DOHH2 (cell line): ENCODE measurements at regions not wholly inside any gene's neighbourhood (a gene's known extent, or its start where the extent isn't known, plus 50 kb on each side); places are given as distances from the start of the nearest gene placed in this dataset.

ENCODE experiments used
- H3F3A ChIP-seq: fragments of 200-600 bp; sonication (generic), shearing (Covaris generic); 2 replicates; pipeline ENCODE4 v1.6.0; 2016; ENCODE audit warnings: antibody characterized with exemption, mild to moderate bottlenecking; ENCODE audit not compliant: control insufficient read depth, insufficient read depth
- H3K27ac ChIP-seq: fragments of 200-600 bp; sonication (generic); 2 replicates; pipeline ENCODE4 v1.5.1; 2014; ENCODE audit warnings: low read depth, mild to moderate bottlenecking, low read length, moderate library complexity
- H3K27me3 ChIP-seq: fragments of 200-600 bp; sonication (generic); 2 replicates; pipeline ENCODE4 v1.6.1; 2014; ENCODE audit warnings: mild to moderate bottlenecking, low read length, mixed read lengths; ENCODE audit not compliant: control insufficient read depth
- H3K36me3 ChIP-seq: fragments of 200-600 bp; sonication (generic); 2 replicates; pipeline ENCODE4 v1.6.1; 2014; ENCODE audit warnings: mild to moderate bottlenecking, low read length, moderate library complexity, mixed read lengths; ENCODE audit not compliant: control insufficient read depth
- H3K4me1 ChIP-seq: fragments of 200-600 bp; sonication (generic); 2 replicates; pipeline ENCODE4 v1.6.1; 2014; ENCODE audit warnings: mild to moderate bottlenecking, low read length, mixed read lengths; ENCODE audit not compliant: control insufficient read depth
- H3K4me2 ChIP-seq: fragments of 200-600 bp; sonication (generic); 2 replicates; pipeline ENCODE4 v1.6.0; 2014; ENCODE audit warnings: mild to moderate bottlenecking, low read length, moderate library complexity
- H3K4me3 ChIP-seq: fragments of 200-600 bp; sonication (generic); 2 replicates; pipeline ENCODE4 v1.5.1; 2014; ENCODE audit warnings: mild to moderate bottlenecking, low read length, mixed read lengths
- H3K79me2 ChIP-seq: fragments of 200-600 bp; sonication (generic); 2 replicates; pipeline ENCODE4 v1.6.1; 2014; ENCODE audit warnings: mild to moderate bottlenecking, low read length, mixed read lengths; ENCODE audit not compliant: control insufficient read depth
- H3K9me2 ChIP-seq: fragments of 200-600 bp; sonication (generic); replicated peaks from 2 replicates; pipeline ENCODE4 v1.6.1; 2014; ENCODE audit warnings: mild to moderate bottlenecking, low read length, mixed read lengths; ENCODE audit not compliant: control insufficient read depth
- H3K9me3 ChIP-seq: fragments of 200-600 bp; sonication (generic); 2 replicates; pipeline ENCODE4 v1.6.1; 2014; ENCODE audit warnings: antibody characterized with exemption, low read length, mixed read lengths; ENCODE audit not compliant: control insufficient read depth, insufficient read depth
- H4K20me1 ChIP-seq: fragments of 200-600 bp; sonication (generic); 2 replicates; pipeline ENCODE4 v1.6.0; 2014; ENCODE audit warnings: low read depth, mild to moderate bottlenecking, antibody characterized with exemption, low read length, moderate library complexity; ENCODE audit not compliant: control insufficient read depth, insufficient read depth
- CTCF ChIP-seq: fragments of 200-600 bp; sonication (generic); IDR thresholded peaks from one replicate; pipeline ENCODE4 v1.5.1; 2014; ENCODE audit warnings: antibody characterized with exemption, mild to moderate bottlenecking, low read depth, low read length; ENCODE audit not compliant: poor library complexity, severe bottlenecking
- EZH2phosphoT487 ChIP-seq: fragments of 200-600 bp; sonication (generic); IDR thresholded peaks from 2 replicates; pipeline ENCODE4 v1.6.1; 2017; ENCODE audit warnings: borderline replicate concordance, mild to moderate bottlenecking, antibody characterized with exemption, low read length, moderate library complexity, mixed read lengths

GRCh38 chr15:66860844-66861243 lies 158.8 kb downstream of the SMAD6 start:
- Histone ChIP-seq H3K4me3 (no peak overlapping the region), H3F3A (no peaks in the 10 kb centered on the region), H3K4me1 (peaks cover 38% of the 10 kb centered on the region), H3K36me3 (no peaks in the 10 kb centered on the region), H3K27me3 (peaks cover 3% of the 10 kb centered on the region; the same call in 1 of the 2 replicates), H3K9me3 (no peaks in the 10 kb centered on the region), H3K4me2 (no peak overlapping the region), H3K27ac (no peak overlapping the region), H3K79me2 (no peaks in the 10 kb centered on the region), H4K20me1 (no peaks in the 10 kb centered on the region), H3K9me2 (no peaks in the 10 kb centered on the region)
- TF ChIP-seq EZH2phosphoT487 = no peak
- no peak for TF ChIP-seq CTCF

GRCh38 chr15:66862111-66862939 lies 160.3 kb downstream of the SMAD6 start:
- H3K4me1 ChIP-seq = peaks cover 52% of the 10 kb centered on the region
- no peak overlapping the region for H3K27ac ChIP-seq
- TF ChIP-seq CTCF = no peak
- TF ChIP-seq EZH2phosphoT487 = no peak
- H3K4me2 ChIP-seq = no peak overlapping the region
- H3K9me2 ChIP-seq = no peaks in the 10 kb centered on the region
- no peaks in the 10 kb centered on the region for H3K79me2 ChIP-seq
- no peaks in the 10 kb centered on the region for H3K9me3 ChIP-seq
- no peaks in the 10 kb centered on the region for H3K27me3 ChIP-seq
- no peaks in the 10 kb centered on the region for H3K36me3 ChIP-seq
- H4K20me1 ChIP-seq = no peaks in the 10 kb centered on the region
- H3K4me3 ChIP-seq = no peak overlapping the region
- H3F3A ChIP-seq = peaks cover 5% of the 10 kb centered on the region; the same call in 1 of the 2 replicates

- TF ChIP-seq CTCF (peak; percentile 97), EZH2phosphoT487 (no peak)
- H3K79me2 ChIP-seq = no peaks in the 10 kb centered on the region
- no peaks in the 10 kb centered on the region for H3K9me3 ChIP-seq
- H4K20me1 ChIP-seq = no peaks in the 10 kb centered on the region
- H3K4me1 ChIP-seq = peaks cover 55% of the 10 kb centered on the region
- no peaks in the 10 kb centered on the region for H3K27me3 ChIP-seq
- no peak overlapping the region for H3K4me3 ChIP-seq
- H3K27ac ChIP-seq = no peak overlapping the region
- no peaks in the 10 kb centered on the region for H3K36me3 ChIP-seq
- peak overlapping the region; percentile 32 for H3K4me2 ChIP-seq
- peaks cover 5% of the 10 kb centered on the region; the same call in 1 of the 2 replicates for H3F3A ChIP-seq
- H3K9me2 ChIP-seq = no peaks in the 10 kb centered on the region
Observed at GRCh38 chr15:66862940-66863335, 160.9 kb downstream of the SMAD6 start.
